ENCODE measurements at regions not wholly inside any gene's neighbourhood (a gene's known extent, or its start where the extent isn't known, plus 50 kb on each side); places are given as distances from the start of the nearest gene placed in this dataset.

DNA sequence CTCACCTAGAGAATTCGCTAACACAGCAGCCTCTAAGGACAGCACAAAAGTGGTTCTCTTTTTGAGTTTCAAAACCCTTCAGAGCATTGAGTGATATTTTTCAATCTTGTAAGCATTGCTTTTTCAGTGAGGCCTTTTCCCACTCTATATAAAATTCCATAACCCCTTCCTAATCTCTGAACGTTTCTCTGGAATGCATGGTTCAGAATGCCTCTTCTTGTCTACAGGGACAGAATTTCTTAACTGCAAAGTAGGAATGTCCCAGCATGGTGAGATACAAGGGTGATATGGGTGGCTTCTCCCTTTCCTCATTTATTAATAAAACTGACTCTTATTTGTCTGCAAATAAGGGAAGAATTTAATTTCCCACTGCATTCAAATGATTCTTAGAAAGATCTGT, 377.9 kb downstream of the LTN1 start:
- H3K79me2 ChIP-seq (ENCODE audit: insufficient read depth, low read length) = no peaks in the 10 kb centered on the region
- no peaks in the 10 kb centered on the region for H3K9me3 ChIP-seq (ENCODE audit: insufficient read depth, low read depth, low read length)
- no peaks in the 10 kb centered on the region for H3K9me2 ChIP-seq (replicated peaks; ENCODE audit: low read depth, low read length)
- H4K20me1 ChIP-seq (ENCODE audit: insufficient read depth, low read length, poor library complexity, severe bottlenecking) = no peaks in the 10 kb centered on the region
- no peaks in the 10 kb centered on the region for H3K4me1 ChIP-seq (ENCODE audit: insufficient read depth, low read length, poor library complexity, severe bottlenecking)
- no peaks in the 10 kb centered on the region for H3K36me3 ChIP-seq (ENCODE audit: insufficient read depth, low read length)
- no peak overlapping the region for H2AFZ ChIP-seq (ENCODE audit: low read length)
- TF ChIP-seq, protein P1, sequence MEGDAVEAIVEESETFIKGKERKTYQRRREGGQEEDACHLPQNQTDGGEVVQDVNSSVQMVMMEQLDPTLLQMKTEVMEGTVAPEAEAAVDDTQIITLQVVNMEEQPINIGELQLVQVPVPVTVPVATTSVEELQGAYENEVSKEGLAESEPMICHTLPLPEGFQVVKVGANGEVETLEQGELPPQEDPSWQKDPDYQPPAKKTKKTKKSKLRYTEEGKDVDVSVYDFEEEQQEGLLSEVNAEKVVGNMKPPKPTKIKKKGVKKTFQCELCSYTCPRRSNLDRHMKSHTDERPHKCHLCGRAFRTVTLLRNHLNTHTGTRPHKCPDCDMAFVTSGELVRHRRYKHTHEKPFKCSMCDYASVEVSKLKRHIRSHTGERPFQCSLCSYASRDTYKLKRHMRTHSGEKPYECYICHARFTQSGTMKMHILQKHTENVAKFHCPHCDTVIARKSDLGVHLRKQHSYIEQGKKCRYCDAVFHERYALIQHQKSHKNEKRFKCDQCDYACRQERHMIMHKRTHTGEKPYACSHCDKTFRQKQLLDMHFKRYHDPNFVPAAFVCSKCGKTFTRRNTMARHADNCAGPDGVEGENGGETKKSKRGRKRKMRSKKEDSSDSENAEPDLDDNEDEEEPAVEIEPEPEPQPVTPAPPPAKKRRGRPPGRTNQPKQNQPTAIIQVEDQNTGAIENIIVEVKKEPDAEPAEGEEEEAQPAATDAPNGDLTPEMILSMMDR (conservative IDR thresholded peaks at IDR 0.05; ENCODE audit: low read length) = no peak
- TF ChIP-seq EZH2phosphoT487 (IDR thresholded peaks at IDR 0.05; ENCODE audit: borderline replicate concordance) = no peak
- no peak overlapping the region for H3K4me3 ChIP-seq (ENCODE audit: low read length, poor library complexity, severe bottlenecking)
- no peak overlapping the region for H3K9ac ChIP-seq (ENCODE audit: low read depth, low read length, poor library complexity, severe bottlenecking)
- no peaks in the 10 kb centered on the region for H3K27me3 ChIP-seq (ENCODE audit: insufficient read depth, low read length, poor library complexity, severe bottlenecking)
- no peak overlapping the region for H3K4me2 ChIP-seq (ENCODE audit: low read depth, low read length, poor library complexity, severe bottlenecking)
- no peaks in the 10 kb centered on the region for H3F3A ChIP-seq (ENCODE audit: low read depth)

DNA sequence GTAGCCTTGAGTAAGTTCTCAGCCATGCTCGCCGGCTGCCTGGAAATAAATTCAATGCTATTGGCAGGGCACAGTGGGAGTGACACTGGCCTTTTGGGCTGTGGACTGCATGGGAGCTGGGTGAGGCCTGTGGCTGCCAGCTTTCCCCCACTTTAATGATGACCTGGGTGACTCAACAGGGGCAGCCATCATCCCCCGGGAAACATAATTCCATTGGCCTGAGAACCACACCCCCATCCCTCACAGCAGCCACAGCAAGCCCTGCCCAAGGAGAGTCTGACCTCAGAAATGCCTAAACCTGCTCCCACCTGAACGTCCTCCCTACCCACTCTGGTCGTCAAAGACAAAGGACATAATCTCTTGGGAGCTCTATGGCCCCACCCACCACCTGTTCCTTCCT, 384.0 kb downstream of the LTN1 start:
- Histone ChIP-seq H3K4me1 (ENCODE audit: insufficient read depth, low read length, poor library complexity, severe bottlenecking) (no peaks in the 10 kb centered on the region), H3K27me3 (ENCODE audit: insufficient read depth, low read length, poor library complexity, severe bottlenecking) (no peaks in the 10 kb centered on the region), H3K4me3 (ENCODE audit: low read length, poor library complexity, severe bottlenecking) (no peak overlapping the region), H3K9me3 (ENCODE audit: insufficient read depth, low read depth, low read length) (no peaks in the 10 kb centered on the region; the same call in 1 of the 2 replicates), H4K20me1 (ENCODE audit: insufficient read depth, low read length, poor library complexity, severe bottlenecking) (no peaks in the 10 kb centered on the region), H3K9ac (ENCODE audit: low read depth, low read length, poor library complexity, severe bottlenecking) (no peak overlapping the region), H3K4me2 (ENCODE audit: low read depth, low read length, poor library complexity, severe bottlenecking) (no peak overlapping the region), H3F3A (ENCODE audit: low read depth) (no peaks in the 10 kb centered on the region), H3K36me3 (ENCODE audit: insufficient read depth, low read length) (no peaks in the 10 kb centered on the region), H3K79me2 (ENCODE audit: insufficient read depth, low read length) (no peaks in the 10 kb centered on the region), H3K9me2 (replicated peaks; ENCODE audit: low read depth, low read length) (no peaks in the 10 kb centered on the region), H2AFZ (ENCODE audit: low read length) (no peak overlapping the region)
- TF ChIP-seq, protein P1 (conservative IDR thresholded peaks at IDR 0.05; ENCODE audit: low read length) = no peak
- TF ChIP-seq EZH2phosphoT487 (IDR thresholded peaks at IDR 0.05; ENCODE audit: borderline replicate concordance) = no peak

DNA sequence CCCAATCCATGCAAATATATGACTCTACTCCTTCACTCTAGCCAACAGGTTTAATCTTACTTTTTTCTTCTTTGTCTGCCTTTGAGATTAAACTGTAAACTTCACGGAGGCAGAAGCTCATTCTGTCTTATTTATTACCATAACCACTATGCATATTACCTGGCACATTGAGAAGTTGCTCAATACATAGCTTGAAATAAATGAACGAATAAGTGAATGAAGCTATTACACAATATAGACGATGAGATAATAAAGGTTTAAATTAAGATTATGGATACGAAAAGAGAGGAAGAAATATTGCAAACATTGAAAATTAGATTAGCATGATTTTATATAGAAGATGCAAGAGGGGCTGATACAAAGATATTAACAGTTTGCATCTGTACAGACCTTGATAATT, 385.1 kb downstream of the LTN1 start:
- Histone ChIP-seq H3K9ac (ENCODE audit: low read depth, low read length, poor library complexity, severe bottlenecking) (no peak overlapping the region), H3K27me3 (ENCODE audit: insufficient read depth, low read length, poor library complexity, severe bottlenecking) (no peaks in the 10 kb centered on the region), H3K4me3 (ENCODE audit: low read length, poor library complexity, severe bottlenecking) (no peak overlapping the region), H3K9me2 (replicated peaks; ENCODE audit: low read depth, low read length) (no peaks in the 10 kb centered on the region), H3K4me1 (ENCODE audit: insufficient read depth, low read length, poor library complexity, severe bottlenecking) (no peaks in the 10 kb centered on the region), H3K36me3 (ENCODE audit: insufficient read depth, low read length) (no peaks in the 10 kb centered on the region), H4K20me1 (ENCODE audit: insufficient read depth, low read length, poor library complexity, severe bottlenecking) (no peaks in the 10 kb centered on the region), H3F3A (ENCODE audit: low read depth) (no peaks in the 10 kb centered on the region), H3K4me2 (ENCODE audit: low read depth, low read length, poor library complexity, severe bottlenecking) (no peak overlapping the region), H3K9me3 (ENCODE audit: insufficient read depth, low read depth, low read length) (no peaks in the 10 kb centered on the region; the same call in 1 of the 2 replicates), H2AFZ (ENCODE audit: low read length) (no peak overlapping the region), H3K79me2 (ENCODE audit: insufficient read depth, low read length) (no peaks in the 10 kb centered on the region)
- TF ChIP-seq, protein P1 (conservative IDR thresholded peaks at IDR 0.05; ENCODE audit: low read length) = no peak
- TF ChIP-seq EZH2phosphoT487 (IDR thresholded peaks at IDR 0.05; ENCODE audit: borderline replicate concordance) = no peak

All from Loucy (cell line).